ENCODE measurements at regions not wholly inside any gene's neighbourhood (a gene's known extent, or its start where the extent isn't known, plus 50 kb on each side); places are given as distances from the start of the nearest gene placed in this dataset.
A peak's percentile ranks its signal among the peaks of the same experiment; 100 is the strongest.

GRCh38 chr6:141541581-141542324, 591.0 kb upstream of the GJE1 start:
- Histone ChIP-seq H3K79me2 (replicated peaks; ENCODE audit: insufficient read depth, low read length) (no peaks in the 10 kb centered on the region), H3K4me2 (ENCODE audit: low read length) (no peak overlapping the region), H3K9ac (ENCODE audit: low read length) (no peak overlapping the region), H3K4me3 (ENCODE audit: low read length) (no peak overlapping the region), H3K27ac (ENCODE audit: low read length) (no peak overlapping the region), H3K36me3 (ENCODE audit: insufficient read depth, low read length) (no peaks in the 10 kb centered on the region), H3K27me3 (ENCODE audit: insufficient read depth, low read depth, low read length) (no peaks in the 10 kb centered on the region), H4K20me1 (ENCODE audit: insufficient read depth) (no peaks in the 10 kb centered on the region), H3F3A (ENCODE audit: insufficient read depth, low read length, poor library complexity, severe bottlenecking) (no peaks in the 10 kb centered on the region), H3K9me3 (ENCODE audit: low read length) (no peaks in the 10 kb centered on the region), H3K9me2 (ENCODE audit: insufficient read depth, low read length) (no peaks in the 10 kb centered on the region), H2AFZ (ENCODE audit: low read depth, low read length) (no peak overlapping the region)
- TF ChIP-seq POLR2AphosphoS5 (IDR thresholded peaks at IDR 0.05) (peak; percentile 15), EZH2 (IDR thresholded peaks at IDR 0.05; ENCODE audit: borderline replicate concordance, insufficient read depth, low read length, poor library complexity, severe bottlenecking) (no peak)

GRCh38 chr6:141540207-141540606, 592.5 kb upstream of the GJE1 start:
- no peaks in the 10 kb centered on the region for H3K27me3 ChIP-seq (ENCODE audit: insufficient read depth, low read depth, low read length)
- no peak overlapping the region for H3K27ac ChIP-seq (ENCODE audit: low read length)
- H3K4me2 ChIP-seq (ENCODE audit: low read length) = no peak overlapping the region
- H4K20me1 ChIP-seq (ENCODE audit: insufficient read depth) = no peaks in the 10 kb centered on the region
- H3K36me3 ChIP-seq (ENCODE audit: insufficient read depth, low read length) = no peaks in the 10 kb centered on the region
- no peak overlapping the region for H3K9ac ChIP-seq (ENCODE audit: low read length)
- H2AFZ ChIP-seq (ENCODE audit: low read depth, low read length) = no peak overlapping the region
- no peaks in the 10 kb centered on the region for H3K9me3 ChIP-seq (ENCODE audit: low read length)
- no peak overlapping the region for H3K4me3 ChIP-seq (ENCODE audit: low read length)
- no peaks in the 10 kb centered on the region for H3K79me2 ChIP-seq (replicated peaks; ENCODE audit: insufficient read depth, low read length)
- no peaks in the 10 kb centered on the region for H3F3A ChIP-seq (ENCODE audit: insufficient read depth, low read length, poor library complexity, severe bottlenecking)
- H3K9me2 ChIP-seq (ENCODE audit: insufficient read depth, low read length) = no peaks in the 10 kb centered on the region
- TF ChIP-seq POLR2AphosphoS5 (IDR thresholded peaks at IDR 0.05) (no peak), RAD21 (conservative IDR thresholded peaks at IDR 0.05) (no peak), EP300 (conservative IDR thresholded peaks at IDR 0.05; ENCODE audit: poor library complexity, severe bottlenecking) (no peak), SMC3 (conservative IDR thresholded peaks at IDR 0.05; ENCODE audit: poor library complexity) (no peak), REST (IDR thresholded peaks at IDR 0.05; ENCODE audit: borderline replicate concordance) (no peak)

GRCh38 chr6:141539617-141540016, 593.1 kb upstream of the GJE1 start:
- Histone ChIP-seq H3F3A (ENCODE audit: insufficient read depth, low read length, poor library complexity, severe bottlenecking) (no peaks in the 10 kb centered on the region), H3K4me2 (ENCODE audit: low read length) (no peak overlapping the region), H2AFZ (ENCODE audit: low read depth, low read length) (no peak overlapping the region), H3K9ac (ENCODE audit: low read length) (no peak overlapping the region), H3K9me2 (ENCODE audit: insufficient read depth, low read length) (no peaks in the 10 kb centered on the region), H4K20me1 (ENCODE audit: insufficient read depth) (no peaks in the 10 kb centered on the region), H3K27me3 (ENCODE audit: insufficient read depth, low read depth, low read length) (no peaks in the 10 kb centered on the region), H3K9me3 (ENCODE audit: low read length) (no peaks in the 10 kb centered on the region), H3K36me3 (ENCODE audit: insufficient read depth, low read length) (no peaks in the 10 kb centered on the region), H3K27ac (ENCODE audit: low read length) (no peak overlapping the region), H3K79me2 (replicated peaks; ENCODE audit: insufficient read depth, low read length) (no peaks in the 10 kb centered on the region), H3K4me3 (ENCODE audit: low read length) (no peak overlapping the region)
- TF ChIP-seq, protein P1, sequence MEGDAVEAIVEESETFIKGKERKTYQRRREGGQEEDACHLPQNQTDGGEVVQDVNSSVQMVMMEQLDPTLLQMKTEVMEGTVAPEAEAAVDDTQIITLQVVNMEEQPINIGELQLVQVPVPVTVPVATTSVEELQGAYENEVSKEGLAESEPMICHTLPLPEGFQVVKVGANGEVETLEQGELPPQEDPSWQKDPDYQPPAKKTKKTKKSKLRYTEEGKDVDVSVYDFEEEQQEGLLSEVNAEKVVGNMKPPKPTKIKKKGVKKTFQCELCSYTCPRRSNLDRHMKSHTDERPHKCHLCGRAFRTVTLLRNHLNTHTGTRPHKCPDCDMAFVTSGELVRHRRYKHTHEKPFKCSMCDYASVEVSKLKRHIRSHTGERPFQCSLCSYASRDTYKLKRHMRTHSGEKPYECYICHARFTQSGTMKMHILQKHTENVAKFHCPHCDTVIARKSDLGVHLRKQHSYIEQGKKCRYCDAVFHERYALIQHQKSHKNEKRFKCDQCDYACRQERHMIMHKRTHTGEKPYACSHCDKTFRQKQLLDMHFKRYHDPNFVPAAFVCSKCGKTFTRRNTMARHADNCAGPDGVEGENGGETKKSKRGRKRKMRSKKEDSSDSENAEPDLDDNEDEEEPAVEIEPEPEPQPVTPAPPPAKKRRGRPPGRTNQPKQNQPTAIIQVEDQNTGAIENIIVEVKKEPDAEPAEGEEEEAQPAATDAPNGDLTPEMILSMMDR (IDR thresholded peaks at IDR 0.05; ENCODE audit: poor library complexity, severe bottlenecking) = no peak
- TF ChIP-seq RAD21 (conservative IDR thresholded peaks at IDR 0.05) = no peak
- TF ChIP-seq SMC3 (conservative IDR thresholded peaks at IDR 0.05; ENCODE audit: poor library complexity) = no peak
- TF ChIP-seq EP300 (conservative IDR thresholded peaks at IDR 0.05; ENCODE audit: poor library complexity, severe bottlenecking) = no peak
- TF ChIP-seq EZH2 (IDR thresholded peaks at IDR 0.05; ENCODE audit: borderline replicate concordance, insufficient read depth, low read length, poor library complexity, severe bottlenecking) = no peak
- TF ChIP-seq TAF1 (IDR thresholded peaks at IDR 0.05; ENCODE audit: low read depth) = no peak
- TF ChIP-seq MXI1 (conservative IDR thresholded peaks at IDR 0.05; ENCODE audit: poor library complexity, severe bottlenecking) = no peak
- TF ChIP-seq REST (IDR thresholded peaks at IDR 0.05; ENCODE audit: borderline replicate concordance) = no peak
- TF ChIP-seq POLR2AphosphoS5 (IDR thresholded peaks at IDR 0.05) = no peak

All from neural cell (in vitro differentiated cells).